ENCODE measurements at regions not wholly inside any gene's neighbourhood (a gene's known extent, or its start where the extent isn't known, plus 50 kb on each side); places are given as distances from the start of the nearest gene placed in this dataset.
A peak's percentile ranks its signal among the peaks of the same experiment; 100 is the strongest.

DNA sequence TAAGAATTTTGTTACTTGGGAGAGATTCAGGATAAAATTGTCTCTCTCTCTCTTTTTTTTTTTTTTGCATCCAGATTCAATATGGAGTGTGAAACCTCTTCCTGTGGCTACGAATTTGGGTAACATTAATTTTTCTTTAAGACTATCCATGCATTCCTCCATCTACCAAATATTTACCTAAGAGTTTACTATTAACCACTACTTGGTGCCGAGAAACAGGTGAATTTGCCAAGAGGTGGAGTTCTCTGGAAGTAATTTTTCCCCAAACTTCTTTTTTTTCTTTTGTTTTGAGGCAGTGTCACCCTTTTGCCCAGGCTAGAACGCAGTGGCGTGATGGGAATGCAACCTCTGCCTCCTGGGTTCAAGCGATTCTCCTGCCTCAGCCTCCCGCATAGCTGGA lies 206.3 kb upstream of the VLDLR start:
- no peak for DNase-seq (ENCODE audit: low read depth)

DNA sequence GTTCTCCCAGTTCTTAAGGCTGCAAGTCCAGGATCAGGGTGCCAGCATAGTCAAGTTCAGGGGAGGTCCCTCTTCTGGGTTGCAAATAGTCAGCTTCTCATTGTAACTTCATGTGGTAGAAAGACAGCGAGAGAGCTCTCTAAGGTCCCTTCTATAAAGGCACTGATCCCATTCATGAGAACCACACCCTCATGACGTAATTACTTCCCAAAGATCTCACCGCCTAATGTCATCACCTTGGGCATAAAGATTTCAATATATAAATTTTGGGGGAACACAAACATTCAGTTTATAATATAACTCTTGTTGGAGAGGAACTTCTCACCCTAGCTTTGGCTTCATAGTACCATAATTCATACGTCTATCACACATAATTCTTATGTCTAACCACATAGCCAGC lies 203.9 kb upstream of the VLDLR start:
- no peak overlapping the region for H3K4me3 ChIP-seq (ENCODE audit: low read depth, low read length)
- TF ChIP-seq, protein P1, sequence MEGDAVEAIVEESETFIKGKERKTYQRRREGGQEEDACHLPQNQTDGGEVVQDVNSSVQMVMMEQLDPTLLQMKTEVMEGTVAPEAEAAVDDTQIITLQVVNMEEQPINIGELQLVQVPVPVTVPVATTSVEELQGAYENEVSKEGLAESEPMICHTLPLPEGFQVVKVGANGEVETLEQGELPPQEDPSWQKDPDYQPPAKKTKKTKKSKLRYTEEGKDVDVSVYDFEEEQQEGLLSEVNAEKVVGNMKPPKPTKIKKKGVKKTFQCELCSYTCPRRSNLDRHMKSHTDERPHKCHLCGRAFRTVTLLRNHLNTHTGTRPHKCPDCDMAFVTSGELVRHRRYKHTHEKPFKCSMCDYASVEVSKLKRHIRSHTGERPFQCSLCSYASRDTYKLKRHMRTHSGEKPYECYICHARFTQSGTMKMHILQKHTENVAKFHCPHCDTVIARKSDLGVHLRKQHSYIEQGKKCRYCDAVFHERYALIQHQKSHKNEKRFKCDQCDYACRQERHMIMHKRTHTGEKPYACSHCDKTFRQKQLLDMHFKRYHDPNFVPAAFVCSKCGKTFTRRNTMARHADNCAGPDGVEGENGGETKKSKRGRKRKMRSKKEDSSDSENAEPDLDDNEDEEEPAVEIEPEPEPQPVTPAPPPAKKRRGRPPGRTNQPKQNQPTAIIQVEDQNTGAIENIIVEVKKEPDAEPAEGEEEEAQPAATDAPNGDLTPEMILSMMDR (IDR thresholded peaks at IDR 0.05; ENCODE audit: insufficient read depth, low read length): no peak
- DNase-seq (ENCODE audit: low read depth): no peak

More for the DNA sequence above, 206.3 kb upstream of the VLDLR start:
- no peak overlapping the region for H3K4me3 ChIP-seq (ENCODE audit: low read depth, low read length)
- TF ChIP-seq, protein P1 (IDR thresholded peaks at IDR 0.05; ENCODE audit: insufficient read depth, low read length): no peak

DNA sequence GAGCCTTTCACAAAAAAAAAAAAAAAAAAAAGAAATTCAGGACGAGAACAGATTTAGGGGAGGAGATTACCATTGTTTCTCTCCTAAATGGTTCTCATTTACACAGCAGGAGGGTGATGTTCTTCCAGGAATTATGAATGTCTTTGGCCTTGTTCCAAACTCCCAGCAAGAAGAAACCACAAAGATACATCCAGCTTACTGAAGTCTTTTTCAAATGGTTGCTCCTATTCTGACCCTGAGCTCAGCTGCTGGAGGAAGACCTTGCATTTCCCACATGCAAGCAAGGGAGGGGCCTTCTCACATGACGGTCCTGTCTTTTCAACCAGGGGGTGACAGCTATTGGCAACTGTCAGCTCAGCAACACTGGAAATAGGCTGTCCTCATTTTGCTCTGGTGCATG lies 203.0 kb upstream of the VLDLR start:
- H3K4me3 ChIP-seq (ENCODE audit: low read depth, low read length): no peak overlapping the region
- TF ChIP-seq, protein P1 (IDR thresholded peaks at IDR 0.05; ENCODE audit: insufficient read depth, low read length): no peak
- peak; percentile 93 for DNase-seq (ENCODE audit: low read depth)

- TF ChIP-seq, protein P1 (IDR thresholded peaks at IDR 0.05; ENCODE audit: insufficient read depth, low read length): no peak
- no peak for DNase-seq (ENCODE audit: low read depth)
- no peak overlapping the region for H3K4me3 ChIP-seq (ENCODE audit: low read depth, low read length)
These were observed 202.2 kb upstream of the VLDLR start for GRCh38 chr9:2419347-2419746.

DNA sequence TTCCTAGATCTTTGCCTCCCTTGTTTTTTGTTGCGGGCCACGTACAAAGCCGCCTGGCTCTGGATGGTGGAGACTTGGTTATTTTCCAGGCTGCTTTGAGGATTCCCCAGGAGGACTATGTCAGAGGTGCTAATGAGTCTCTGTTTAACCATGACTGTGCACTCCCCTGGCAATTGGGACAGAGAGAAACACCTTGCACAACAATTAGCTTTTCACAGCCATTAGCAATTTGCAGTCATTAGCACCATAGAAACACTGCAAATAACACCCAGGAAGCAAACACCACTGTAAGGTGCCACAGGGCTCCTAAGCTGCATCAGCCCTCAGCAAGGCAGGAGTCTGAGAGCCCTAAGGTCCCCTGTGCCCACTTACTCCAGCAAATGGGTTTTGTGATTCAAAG lies 201.0 kb upstream of the VLDLR start:
- DNase-seq (ENCODE audit: low read depth): no peak
- no peak overlapping the region for H3K4me3 ChIP-seq (ENCODE audit: low read depth, low read length)
- TF ChIP-seq, protein P1 (IDR thresholded peaks at IDR 0.05; ENCODE audit: insufficient read depth, low read length): no peak

DNA sequence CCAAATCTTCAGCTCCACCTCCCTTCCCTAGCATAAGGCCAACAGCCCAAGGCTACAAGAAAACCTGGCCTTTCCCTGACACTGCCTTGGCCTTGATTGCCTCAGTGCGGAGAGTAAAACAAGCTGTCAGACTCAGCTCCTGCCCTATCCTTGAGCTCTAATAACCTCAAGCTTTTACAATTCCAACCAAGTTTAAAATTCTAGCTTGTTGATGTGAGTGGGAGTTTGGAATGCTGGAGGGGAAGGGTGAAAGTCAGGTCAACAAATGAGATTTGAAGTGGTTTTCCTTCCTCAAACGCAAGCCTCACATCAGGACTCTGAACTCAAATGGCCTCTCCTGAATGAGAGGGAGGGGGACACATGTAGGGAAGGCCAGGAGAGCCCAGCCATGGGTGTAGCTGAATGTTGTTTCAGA lies 197.0 kb upstream of the VLDLR start:
- DNase-seq (ENCODE audit: low read depth): peak; percentile 72
- TF ChIP-seq, protein P1 (IDR thresholded peaks at IDR 0.05; ENCODE audit: insufficient read depth, low read length): no peak

DNA sequence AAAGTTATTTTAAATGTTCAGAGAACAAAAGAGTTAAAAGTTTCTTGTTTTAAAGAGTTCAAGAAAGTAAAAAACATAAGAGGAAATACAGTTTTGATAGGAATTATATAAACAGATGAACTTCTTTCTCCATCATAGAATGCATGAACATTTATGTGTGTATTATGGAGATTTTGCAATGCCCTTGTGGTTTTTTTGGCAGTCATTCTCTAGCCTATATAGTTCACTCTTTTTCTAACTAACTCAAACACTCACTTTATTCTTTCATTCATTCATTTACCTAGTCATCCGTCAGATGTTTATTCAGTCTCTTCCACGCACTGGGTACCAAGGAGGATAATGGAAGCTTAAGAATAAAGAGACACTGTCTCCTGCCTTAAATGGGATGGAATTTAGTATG lies 195.9 kb upstream of the VLDLR start:
- TF ChIP-seq, protein P1 (IDR thresholded peaks at IDR 0.05; ENCODE audit: insufficient read depth, low read length): no peak
- H3K4me3 ChIP-seq (ENCODE audit: low read depth, low read length): no peak overlapping the region
- peak; percentile 26 for DNase-seq (ENCODE audit: low read depth)

More for the DNA sequence above, 197.0 kb upstream of the VLDLR start:
- H3K4me3 ChIP-seq (ENCODE audit: low read depth, low read length): no peak overlapping the region
